PFSK-1 (cell line): ENCODE measurements at regions not wholly inside any gene's neighbourhood (a gene's known extent, or its start where the extent isn't known, plus 50 kb on each side); places are given as distances from the start of the nearest gene placed in this dataset.

Experiments
- FOXP2 ChIP-seq: optimal IDR thresholded peaks from 2 replicates; pipeline ENCODE3; 2011; ENCODE audit warnings: borderline replicate concordance, control low read depth, inconsistent platforms; ENCODE audit not compliant: insufficient read depth; ENCODE audit errors: extremely low read length, extremely low read depth
- REST ChIP-seq, 2 experiments: IDR thresholded peaks; 2 replicates each; pipeline versions ENCODE4 v1.6.1 to v1.8.0; 2011 to 2012; ENCODE audit warnings: low read depth in 2 of 2, low read length in 2 of 2, control low read depth in 1 of 2, inconsistent platforms in 1 of 2, mild to moderate bottlenecking in 1 of 2, moderate library complexity in 1 of 2; ENCODE audit not compliant: insufficient read depth in 1 of 2
- SIN3A ChIP-seq: IDR thresholded peaks from 2 replicates; pipeline ENCODE4 v1.6.1; 2012; ENCODE audit warnings: mild to moderate bottlenecking, low read length, moderate library complexity, borderline replicate concordance; ENCODE audit not compliant: insufficient read depth

GRCh38 chr10:63712717-63713115 lies 191.5 kb downstream of the REEP3 start:
- no peak for TF ChIP-seq REST (IDR thresholded peaks at IDR 0.05; ENCODE audit: insufficient read depth in 1 of 2, low read depth in 2 of 2, low read length in 2 of 2)
- no peak for TF ChIP-seq SIN3A
- TF ChIP-seq FOXP2 = no peak
